ENCODE measurements at regions not wholly inside any gene's neighbourhood (a gene's known extent, or its start where the extent isn't known, plus 50 kb on each side); places are given as distances from the start of the nearest gene placed in this dataset.

- Histone ChIP-seq H3K9ac (replicated peaks; ENCODE audit: extremely low read depth, insufficient read depth, low read length) (no peak overlapping the region), H4K20me1 (replicated peaks; ENCODE audit: control insufficient read depth, extremely low read depth, insufficient read depth, low read length) (no peaks in the 10 kb centered on the region), H3K4me2 (ENCODE audit: insufficient read depth, low read length) (no peak overlapping the region), H2AFZ (ENCODE audit: low read depth, low read length) (no peak overlapping the region), H3K27me3 (ENCODE audit: control insufficient read depth in 2 of 2, insufficient read depth in 2 of 2, low read length in 2 of 2) (no peaks in the 10 kb centered on the region), H3K4me3 (replicated peaks in 1 of 3; ENCODE audit: insufficient read depth in 1 of 3, low read depth in 1 of 3, low read length in 3 of 3) (no peak overlapping the region), H3K36me3 (ENCODE audit: control insufficient read depth in 2 of 2, extremely low read depth in 1 of 2, insufficient read depth in 2 of 2, low read length in 2 of 2) (no peaks in the 10 kb centered on the region), H3K79me2 (ENCODE audit: control insufficient read depth, insufficient read depth, low read length) (no peaks in the 10 kb centered on the region), H3K9me1 (replicated peaks; ENCODE audit: control insufficient read depth, extremely low read depth, insufficient read depth, low read length) (no peaks in the 10 kb centered on the region), H3K27ac (ENCODE audit: insufficient read depth, low read depth, low read length) (no peak overlapping the region), H3K9me3 (replicated peaks; ENCODE audit: control insufficient read depth, insufficient read depth, low read length) (no peaks in the 10 kb centered on the region), H3K4me1 (ENCODE audit: control insufficient read depth, extremely low read depth, insufficient read depth, low read length) (peaks cover 2% of the 10 kb centered on the region)
- intact Hi-C loops (cut with micrococcal nuclease): no loop called here
- ChIA-PET CTCF (interaction anchor here (0.7 to 1.1 kb wide), 2 partner anchors 10 to 91 kb away, joined by 3 to 4 read pairs; no protein-coding TSS in a partner anchor), POLR2A (no interaction called here)
- DNase-seq (ENCODE audit: low read depth, low spot score) (peak; percentile 77), FAIRE-seq (peak; percentile 60)
- BruUV-seq (replicated peaks): no TSS peak
- TF ChIP-seq JUN (IDR thresholded peaks at IDR 0.05; ENCODE audit: borderline replicate concordance, insufficient read depth, insufficient read length, low read depth): no peak
- no peak for TF ChIP-seq CTCF (IDR thresholded peaks at IDR 0.05; ENCODE audit: extremely low read depth in 1 of 2, insufficient read depth in 1 of 2, low read depth in 1 of 2, low read length in 2 of 2)
- TF ChIP-seq MYC (IDR thresholded peaks at IDR 0.05; ENCODE audit: low read depth, low read length): no peak
- dilution Hi-C loops (cut with MboI; ENCODE audit: extremely low pct_ligation_motif_present, low sequenced_read_pairs): no loop called here
Observed at GRCh38 chr5:124839371-124839998, 93.0 kb upstream of the ZNF608 start.

- no peak for TF ChIP-seq CTCF (IDR thresholded peaks at IDR 0.05; ENCODE audit: extremely low read depth in 1 of 2, insufficient read depth in 1 of 2, low read depth in 1 of 2, low read length in 2 of 2)
- TF ChIP-seq FOS (IDR thresholded peaks at IDR 0.05; ENCODE audit: borderline replicate concordance, insufficient read depth, low read length): no peak
- TF ChIP-seq EZH2 (IDR thresholded peaks at IDR 0.05; ENCODE audit: borderline replicate concordance, low read depth, low read length, severe bottlenecking): no peak
- no peak for TF ChIP-seq GATA2 (IDR thresholded peaks at IDR 0.05; ENCODE audit: insufficient read depth, insufficient read length, low read depth, low read length)
- TF ChIP-seq POLR2A (IDR thresholded peaks at IDR 0.05; ENCODE audit: low read depth, low read length): no peak
- TF ChIP-seq JUN (IDR thresholded peaks at IDR 0.05; ENCODE audit: borderline replicate concordance, insufficient read depth, insufficient read length, low read depth): no peak
- no peak for TF ChIP-seq MYC (IDR thresholded peaks at IDR 0.05; ENCODE audit: low read depth, low read length)
- TF ChIP-seq POLR2AphosphoS5 (IDR thresholded peaks at IDR 0.05; ENCODE audit: insufficient read depth, low read depth, low read length): no peak
- no peak for TF ChIP-seq MAX (IDR thresholded peaks at IDR 0.05; ENCODE audit: insufficient read depth, insufficient read length)
- dilution Hi-C loops (cut with MboI; ENCODE audit: extremely low pct_ligation_motif_present, low sequenced_read_pairs): no loop called here
- no peaks in the 10 kb centered on the region for H3K9me3 ChIP-seq (replicated peaks; ENCODE audit: control insufficient read depth, insufficient read depth, low read length)
- H3K4me1 ChIP-seq (ENCODE audit: control insufficient read depth, extremely low read depth, insufficient read depth, low read length): peaks cover 2% of the 10 kb centered on the region
- intact Hi-C loops (cut with micrococcal nuclease): no loop called here
- no peaks in the 10 kb centered on the region for H3K79me2 ChIP-seq (ENCODE audit: control insufficient read depth, insufficient read depth, low read length)
- no peak overlapping the region for H3K9ac ChIP-seq (replicated peaks; ENCODE audit: extremely low read depth, insufficient read depth, low read length)
- H3K27ac ChIP-seq (ENCODE audit: insufficient read depth, low read depth, low read length): no peak overlapping the region
- DNase-seq (ENCODE audit: low read depth, low spot score) (no peak), FAIRE-seq (no peak)
- BruUV-seq (replicated peaks): no TSS peak
- no peak overlapping the region for H3K4me3 ChIP-seq (replicated peaks in 1 of 3; ENCODE audit: insufficient read depth in 1 of 3, low read depth in 1 of 3, low read length in 3 of 3)
- no peaks in the 10 kb centered on the region for H3K36me3 ChIP-seq (ENCODE audit: control insufficient read depth in 2 of 2, extremely low read depth in 1 of 2, insufficient read depth in 2 of 2, low read length in 2 of 2)
- ChIA-PET CTCF (no interaction called here), POLR2A (no interaction called here)
- H3K27me3 ChIP-seq (ENCODE audit: control insufficient read depth in 2 of 2, insufficient read depth in 2 of 2, low read length in 2 of 2): no peaks in the 10 kb centered on the region
- H2AFZ ChIP-seq (ENCODE audit: low read depth, low read length): no peak overlapping the region
- H4K20me1 ChIP-seq (replicated peaks; ENCODE audit: control insufficient read depth, extremely low read depth, insufficient read depth, low read length): no peaks in the 10 kb centered on the region
- H3K4me2 ChIP-seq (ENCODE audit: insufficient read depth, low read length): no peak overlapping the region
- H3K9me1 ChIP-seq (replicated peaks; ENCODE audit: control insufficient read depth, extremely low read depth, insufficient read depth, low read length): no peaks in the 10 kb centered on the region
Observed at GRCh38 chr5:124841829-124842712, 95.6 kb upstream of the ZNF608 start.

All from endothelial cell of umbilical vein (primary cell).